ENCODE measurements at regions not wholly inside any gene's neighbourhood (a gene's known extent, or its start where the extent isn't known, plus 50 kb on each side); places are given as distances from the start of the nearest gene placed in this dataset.

DNA sequence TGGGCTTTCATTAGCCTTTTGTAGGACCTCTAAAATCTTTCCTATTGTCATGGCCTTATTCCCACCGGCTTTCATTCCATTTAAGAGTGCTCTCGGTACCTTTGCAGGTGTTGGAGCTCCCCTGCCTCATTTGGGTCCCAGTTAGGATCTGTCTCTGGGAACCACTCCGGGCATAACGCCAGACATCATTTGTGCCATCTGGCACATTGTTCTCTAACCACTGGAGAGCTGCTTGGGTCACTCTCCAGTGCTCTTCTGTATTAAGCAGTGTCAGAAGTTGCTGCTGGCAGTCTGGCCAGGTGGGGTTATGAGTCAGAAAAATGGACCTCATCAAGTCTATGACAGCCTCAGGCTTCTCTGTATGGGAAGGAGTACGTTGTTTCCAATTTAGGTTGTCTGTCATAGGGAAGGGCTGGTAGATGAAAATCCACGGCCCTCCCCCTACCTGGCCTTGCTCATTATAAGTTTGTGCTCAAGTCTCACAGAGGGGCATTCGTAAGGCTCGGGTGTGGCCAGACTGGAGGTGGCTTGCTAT, 62.9 kb upstream of the MOCS1 start:
- no peak for DNase-seq
- H3K9me3 ChIP-seq, result peaks cover 3 to 93% (median 68%) of the 10 kb centered on the region in 8 donors
- no peak overlapping the region for H3K4me3 ChIP-seq
- no peaks in the 10 kb centered on the region for H3K36me3 ChIP-seq
- H3K27ac ChIP-seq, result no peak overlapping the region
- WGBS, 5 donors, result 80 to 92% (median 85%) methylated on average over 8 of the region's 8 CpGs
- H3K4me1 ChIP-seq, result no peaks in the 10 kb centered on the region
- peaks cover 0 to 4% (median 0%) of the 10 kb centered on the region in 7 donors for H3K27me3 ChIP-seq (replicated peaks in 1 of 7)
- no peak for TF ChIP-seq POLR2A (IDR thresholded peaks at IDR 0.05)
- no peak for TF ChIP-seq POLR2AphosphoS5 (IDR thresholded peaks at IDR 0.05)
- TF ChIP-seq, protein P1, sequence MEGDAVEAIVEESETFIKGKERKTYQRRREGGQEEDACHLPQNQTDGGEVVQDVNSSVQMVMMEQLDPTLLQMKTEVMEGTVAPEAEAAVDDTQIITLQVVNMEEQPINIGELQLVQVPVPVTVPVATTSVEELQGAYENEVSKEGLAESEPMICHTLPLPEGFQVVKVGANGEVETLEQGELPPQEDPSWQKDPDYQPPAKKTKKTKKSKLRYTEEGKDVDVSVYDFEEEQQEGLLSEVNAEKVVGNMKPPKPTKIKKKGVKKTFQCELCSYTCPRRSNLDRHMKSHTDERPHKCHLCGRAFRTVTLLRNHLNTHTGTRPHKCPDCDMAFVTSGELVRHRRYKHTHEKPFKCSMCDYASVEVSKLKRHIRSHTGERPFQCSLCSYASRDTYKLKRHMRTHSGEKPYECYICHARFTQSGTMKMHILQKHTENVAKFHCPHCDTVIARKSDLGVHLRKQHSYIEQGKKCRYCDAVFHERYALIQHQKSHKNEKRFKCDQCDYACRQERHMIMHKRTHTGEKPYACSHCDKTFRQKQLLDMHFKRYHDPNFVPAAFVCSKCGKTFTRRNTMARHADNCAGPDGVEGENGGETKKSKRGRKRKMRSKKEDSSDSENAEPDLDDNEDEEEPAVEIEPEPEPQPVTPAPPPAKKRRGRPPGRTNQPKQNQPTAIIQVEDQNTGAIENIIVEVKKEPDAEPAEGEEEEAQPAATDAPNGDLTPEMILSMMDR (IDR thresholded peaks at IDR 0.05 in 8 of 11, conservative IDR thresholded peaks at IDR 0.05 in 3 of 11), result no peak
- intact Hi-C loops (cut with DNase I; ENCODE audit: low total_unique reads), result no loop called here

DNA sequence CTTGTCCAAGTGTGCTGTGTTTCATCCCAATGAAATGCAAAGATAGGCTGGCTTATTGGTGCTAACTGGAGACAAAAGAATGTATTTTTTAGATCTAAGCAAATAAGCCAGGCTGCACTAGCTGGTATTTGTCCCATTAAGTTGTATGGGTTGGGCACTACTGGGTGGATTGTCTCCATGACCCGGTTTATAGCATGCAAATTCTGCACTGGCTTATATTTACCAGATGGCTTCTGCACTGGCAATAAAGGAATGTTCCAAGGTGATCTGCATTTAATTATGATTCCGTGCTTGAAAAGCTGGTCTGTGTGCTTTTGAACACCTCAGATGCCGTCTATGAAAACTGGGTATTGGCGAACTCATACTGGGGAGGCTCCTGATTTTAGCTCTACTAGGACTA, 61.4 kb upstream of the MOCS1 start:
- 78 to 91% (median 86%) methylated on average over 4 of the region's 4 CpGs for WGBS, 5 donors
- H3K27ac ChIP-seq, result no peak overlapping the region
- no peak for DNase-seq
- no peaks in the 10 kb centered on the region for H3K4me1 ChIP-seq
- no peak for TF ChIP-seq POLR2AphosphoS5 (IDR thresholded peaks at IDR 0.05)
- TF ChIP-seq, protein P1 (IDR thresholded peaks at IDR 0.05 in 8 of 11, conservative IDR thresholded peaks at IDR 0.05 in 3 of 11), result no peak
- no peak for TF ChIP-seq POLR2A (IDR thresholded peaks at IDR 0.05)
- H3K9me3 ChIP-seq, result peaks cover 3 to 92% (median 72%) of the 10 kb centered on the region in 8 donors
- intact Hi-C loops (cut with DNase I; ENCODE audit: low total_unique reads), result no loop called here
- peaks cover 0 to 4% (median 0%) of the 10 kb centered on the region in 7 donors for H3K27me3 ChIP-seq (replicated peaks in 1 of 7)
- no peak overlapping the region for H3K4me3 ChIP-seq
- no peaks in the 10 kb centered on the region for H3K36me3 ChIP-seq

DNA sequence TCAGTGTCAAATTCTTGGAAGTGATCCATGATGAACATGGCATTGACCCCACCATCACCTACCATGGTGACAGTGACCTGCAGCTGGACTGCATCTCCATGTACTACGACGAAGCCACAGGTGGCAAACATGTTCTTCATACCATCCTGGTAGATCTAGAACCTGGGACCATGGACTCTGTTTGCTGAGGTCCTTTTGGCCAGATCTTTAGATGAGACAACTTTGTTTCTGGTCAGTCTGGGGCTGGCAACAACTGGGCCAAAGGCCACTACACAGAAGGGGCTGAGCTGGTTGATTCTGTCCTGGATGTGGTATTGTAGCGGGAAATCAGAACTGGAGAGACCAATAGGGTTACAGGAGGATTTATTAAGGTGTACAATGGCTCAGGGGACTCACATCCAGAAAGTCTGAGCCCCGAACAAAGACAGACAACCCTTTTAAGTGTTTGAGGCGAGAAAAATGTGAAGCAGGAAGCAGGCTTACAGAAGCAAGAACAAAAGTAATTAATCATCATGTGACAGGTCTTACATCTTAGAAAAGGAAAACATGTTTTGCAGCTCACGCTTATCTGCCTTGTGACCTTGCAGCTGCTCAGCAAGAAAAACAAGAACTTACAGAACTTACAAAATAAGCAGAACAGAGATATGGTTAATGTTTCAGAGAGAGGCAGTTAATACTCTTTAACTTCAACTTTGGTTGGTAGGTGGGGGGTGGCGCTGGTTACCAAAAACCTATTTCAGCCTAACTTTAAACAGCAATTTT, 58.8 kb upstream of the MOCS1 start:
- H3K36me3 ChIP-seq, result no peaks in the 10 kb centered on the region
- H3K27me3 ChIP-seq (replicated peaks in 1 of 7), result peaks cover 0 to 4% (median 0%) of the 10 kb centered on the region in 7 donors
- TF ChIP-seq POLR2AphosphoS5 (IDR thresholded peaks at IDR 0.05), result no peak
- TF ChIP-seq POLR2A (IDR thresholded peaks at IDR 0.05), result no peak
- TF ChIP-seq, protein P1 (IDR thresholded peaks at IDR 0.05 in 8 of 11, conservative IDR thresholded peaks at IDR 0.05 in 3 of 11), result no peak
- H3K4me3 ChIP-seq, result no peak overlapping the region
- no peak for DNase-seq
- H3K9me3 ChIP-seq, result peaks cover 3 to 66% (median 48%) of the 10 kb centered on the region in 8 donors
- no peak overlapping the region for H3K27ac ChIP-seq
- intact Hi-C loops (cut with DNase I; ENCODE audit: low total_unique reads), result no loop called here
- 49 to 60% (median 53%) methylated on average over 7 of the region's 7 CpGs for WGBS, 5 donors
- H3K4me1 ChIP-seq, result no peaks in the 10 kb centered on the region
